ENCODE measurements at regions not wholly inside any gene's neighbourhood (a gene's known extent, or its start where the extent isn't known, plus 50 kb on each side); places are given as distances from the start of the nearest gene placed in this dataset.

- DNase-seq, result no peak
- WGBS, 2 donors, result 85 to 87% methylated on average over 3 of the region's 3 CpGs
Observed at GRCh38 chr5:61948151-61948550, 357.9 kb upstream of the KIF2A start.

GRCh38 chr5:61949054-61949678 is 356.8 kb upstream of the KIF2A start:
- H3K27ac ChIP-seq, result no peak overlapping the region
- intact Hi-C loops (cut with DNase I), result no loop called here

More at GRCh38 chr5:61948151-61948550, 357.9 kb upstream of the KIF2A start:
- TF ChIP-seq CTCF (IDR thresholded peaks at IDR 0.05) (no peak), POLR2A (IDR thresholded peaks at IDR 0.05) (no peak), EP300 (IDR thresholded peaks at IDR 0.05) (no peak), POLR2AphosphoS5 (IDR thresholded peaks at IDR 0.05) (no peak)
- intact Hi-C loops (cut with DNase I), result no loop called here
- no peaks in the 10 kb centered on the region for H3K36me3 ChIP-seq
- no peaks in the 10 kb centered on the region for H3K27me3 ChIP-seq
- no peak overlapping the region for H3K4me3 ChIP-seq
- no peaks in the 10 kb centered on the region for H3K4me1 ChIP-seq
- H3K9me3 ChIP-seq, result no peaks in the 10 kb centered on the region
- no peak overlapping the region for H3K27ac ChIP-seq

GRCh38 chr5:61949679-61950435 is 356.1 kb upstream of the KIF2A start:
- Histone ChIP-seq H3K36me3 (no peaks in the 10 kb centered on the region), H3K4me3 (no peak overlapping the region), H3K27me3 (no peaks in the 10 kb centered on the region), H3K27ac (no peak overlapping the region), H3K4me1 (no peaks in the 10 kb centered on the region), H3K9me3 (no peaks in the 10 kb centered on the region)
- WGBS, 2 donors, result 93 to 95% methylated on average over 7 of the region's 7 CpGs
- intact Hi-C loops (cut with DNase I), result no loop called here
- no peak for DNase-seq
- TF ChIP-seq POLR2AphosphoS5 (IDR thresholded peaks at IDR 0.05), result no peak
- TF ChIP-seq POLR2A (IDR thresholded peaks at IDR 0.05), result no peak
- no peak for TF ChIP-seq CTCF (IDR thresholded peaks at IDR 0.05)
- no peak for TF ChIP-seq EP300 (IDR thresholded peaks at IDR 0.05)

More at GRCh38 chr5:61949054-61949678, 356.8 kb upstream of the KIF2A start:
- H3K36me3 ChIP-seq, result no peaks in the 10 kb centered on the region
- H3K4me3 ChIP-seq, result no peak overlapping the region
- H3K4me1 ChIP-seq, result no peaks in the 10 kb centered on the region
- 68 to 77% methylated on average over 2 of the region's 2 CpGs for WGBS, 2 donors
- DNase-seq, result no peak
- no peaks in the 10 kb centered on the region for H3K9me3 ChIP-seq
- TF ChIP-seq POLR2A (IDR thresholded peaks at IDR 0.05), result no peak
- no peaks in the 10 kb centered on the region for H3K27me3 ChIP-seq

- intact Hi-C loops (cut with DNase I), result no loop called here
- H3K36me3 ChIP-seq, result no peaks in the 10 kb centered on the region
- no peaks in the 10 kb centered on the region for H3K9me3 ChIP-seq
- H3K4me3 ChIP-seq, result no peak overlapping the region
- no peaks in the 10 kb centered on the region for H3K27me3 ChIP-seq
- TF ChIP-seq EP300 (IDR thresholded peaks at IDR 0.05), result no peak
- no peak for TF ChIP-seq POLR2AphosphoS5 (IDR thresholded peaks at IDR 0.05)
- no peak for TF ChIP-seq POLR2A (IDR thresholded peaks at IDR 0.05)
- H3K4me1 ChIP-seq, result no peaks in the 10 kb centered on the region
- no peak for DNase-seq
- 92 to 94% methylated on average over 3 of the region's 3 CpGs for WGBS, 2 donors
- H3K27ac ChIP-seq, result no peak overlapping the region
Observed at GRCh38 chr5:61951295-61951694, 354.7 kb upstream of the KIF2A start.

- H3K4me1 ChIP-seq, result no peaks in the 10 kb centered on the region
- H3K27me3 ChIP-seq, result no peaks in the 10 kb centered on the region
- H3K4me3 ChIP-seq, result no peak overlapping the region
- intact Hi-C loops (cut with DNase I), result no loop called here
- H3K27ac ChIP-seq, result no peak overlapping the region
- no peaks in the 10 kb centered on the region for H3K36me3 ChIP-seq
- H3K9me3 ChIP-seq, result no peaks in the 10 kb centered on the region
- no peak for DNase-seq
- TF ChIP-seq CTCF (IDR thresholded peaks at IDR 0.05), result no peak
- no peak for TF ChIP-seq POLR2AphosphoS5 (IDR thresholded peaks at IDR 0.05)
- TF ChIP-seq EP300 (IDR thresholded peaks at IDR 0.05), result no peak
- no peak for TF ChIP-seq POLR2A (IDR thresholded peaks at IDR 0.05)
- WGBS, 2 donors, result 81 to 85% methylated on average over 3 of the region's 3 CpGs
Observed at GRCh38 chr5:61953913-61954312, 352.1 kb upstream of the KIF2A start.

All from sigmoid colon (tissue), 6 donors.